Renal pelvis (tissue), 1 donor: ENCODE measurements at regions not wholly inside any gene's neighbourhood (a gene's known extent, or its start where the extent isn't known, plus 50 kb on each side); places are given as distances from the start of the nearest gene placed in this dataset.
A peak's percentile ranks its signal among the peaks of the same experiment; 100 is the strongest.

ENCODE experiments used
- DNase-seq: peaks from one replicate; pipeline ENCODE4 v3.0.0-alpha.2; 2013

- DNase-seq = no peak
Observed at GRCh38 chr4:176507845-176508533, 188.2 kb downstream of the SPCS3 start.

DNA sequence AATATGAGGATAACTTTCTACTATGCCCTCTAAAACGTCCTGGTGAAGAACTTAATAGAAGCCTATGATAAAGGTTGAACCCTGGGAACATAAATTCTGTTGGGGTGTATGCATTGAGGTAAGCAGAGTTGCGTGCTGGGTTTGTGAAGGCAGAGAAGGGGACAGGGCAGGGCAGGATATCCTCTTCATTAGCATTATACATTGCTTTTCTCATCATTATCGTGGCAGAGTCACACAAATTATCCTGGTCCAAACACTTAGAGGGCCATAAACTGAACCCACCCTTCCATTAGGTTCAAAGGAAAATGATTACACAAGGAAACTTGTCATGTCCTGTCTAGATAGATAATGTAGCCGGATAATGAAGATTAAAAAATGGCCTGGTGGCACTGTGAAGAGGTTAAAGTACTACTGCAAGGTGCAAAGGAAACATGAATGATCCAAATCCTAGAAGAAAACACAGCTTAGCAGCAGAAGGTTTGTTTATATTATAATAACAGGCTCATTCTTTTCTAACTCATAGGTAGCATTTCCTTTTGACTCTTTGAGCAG is 189.1 kb downstream of the SPCS3 start:
- DNase-seq = no peak

DNA sequence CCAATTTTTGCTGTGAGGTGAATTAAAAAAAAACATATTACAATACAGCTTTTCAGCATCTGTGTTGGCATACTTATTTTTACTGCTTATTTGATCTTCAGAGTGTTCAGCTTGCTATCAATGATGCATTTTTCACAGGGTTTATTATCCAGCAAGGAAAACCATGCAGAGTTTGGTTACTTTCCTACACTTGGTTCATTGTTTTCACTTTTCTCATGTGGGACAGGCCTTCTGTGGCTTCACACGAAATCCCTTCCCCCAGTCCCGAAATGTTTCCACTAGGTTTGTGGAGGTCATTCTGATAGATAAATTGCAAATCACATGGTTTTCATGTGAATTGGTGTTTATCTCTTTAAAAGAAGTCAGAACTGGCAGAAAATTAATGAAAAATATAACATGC is 205.8 kb downstream of the SPCS3 start:
- no peak for DNase-seq

GRCh38 chr4:176526704-176527103 is 206.9 kb downstream of the SPCS3 start:
- DNase-seq = peak; percentile 58

DNA sequence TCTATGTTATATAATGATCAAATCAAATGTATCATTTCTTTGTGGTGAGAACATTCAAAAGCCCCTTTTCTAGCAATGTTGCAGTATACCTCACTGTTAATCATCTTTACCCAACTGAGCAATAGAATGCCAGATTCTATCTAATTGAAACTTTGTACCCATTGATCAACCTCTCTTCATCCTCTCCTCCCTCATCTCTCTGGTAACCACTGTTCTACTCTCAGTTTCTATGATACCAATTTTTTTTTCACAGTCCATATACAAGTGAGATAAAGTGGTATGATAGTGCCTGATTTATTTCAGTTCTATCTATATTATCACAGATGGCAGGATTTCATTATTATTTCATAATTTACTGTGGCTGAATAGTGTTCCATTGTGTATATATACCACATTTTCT is 209.8 kb downstream of the SPCS3 start:
- DNase-seq = no peak

GRCh38 chr4:176533159-176533558 is 213.4 kb downstream of the SPCS3 start:
- DNase-seq = no peak

DNA sequence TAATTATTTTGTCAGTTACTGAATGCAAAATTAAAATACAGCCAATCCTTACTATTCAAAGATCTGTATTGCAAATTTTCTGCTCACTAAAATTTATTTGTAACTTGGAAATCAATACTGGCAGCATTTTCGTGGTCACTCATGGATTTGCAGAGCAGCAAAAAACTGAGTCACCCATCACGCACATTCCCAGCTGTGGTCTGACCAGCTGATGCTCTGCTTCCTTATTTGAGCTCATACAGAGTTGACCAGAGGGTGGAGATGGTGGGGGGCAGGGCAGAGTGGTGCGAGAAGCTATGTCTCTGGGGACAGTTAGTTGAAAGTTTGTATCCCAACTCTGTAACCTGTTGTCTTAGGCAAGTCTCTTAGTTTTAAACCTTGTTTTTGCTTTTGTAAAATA is 214.8 kb downstream of the SPCS3 start:
- DNase-seq = no peak

GRCh38 chr4:176538217-176538925 is 218.6 kb downstream of the SPCS3 start:
- no peak for DNase-seq

- no peak for DNase-seq
Observed at GRCh38 chr4:176539091-176539784, 219.5 kb downstream of the SPCS3 start.

GRCh38 chr4:176539785-176540175 is 220.0 kb downstream of the SPCS3 start:
- no peak for DNase-seq

DNA sequence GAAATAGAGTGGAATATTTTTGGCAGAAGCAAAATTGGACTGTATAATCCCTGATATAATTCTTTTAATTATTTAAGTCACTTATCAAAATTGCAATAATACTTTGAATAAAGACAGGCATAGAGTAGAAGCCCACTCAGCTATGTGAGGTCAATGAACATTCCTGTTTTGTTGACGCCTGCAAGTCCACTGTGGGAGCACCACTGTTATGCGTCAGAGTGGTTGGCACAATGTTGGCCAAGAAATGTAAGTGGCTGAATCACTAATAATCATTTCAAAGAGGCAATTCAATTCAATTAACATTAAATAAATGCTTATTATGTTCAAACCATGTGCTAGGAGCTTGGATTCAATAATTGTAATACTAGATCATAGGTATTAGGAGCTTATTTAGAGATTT is 221.0 kb downstream of the SPCS3 start:
- DNase-seq = no peak

GRCh38 chr4:176545872-176546271 is 226.1 kb downstream of the SPCS3 start:
- no peak for DNase-seq

GRCh38 chr4:176546975-176547374 is 227.2 kb downstream of the SPCS3 start:
- peak; percentile 21 for DNase-seq

GRCh38 chr4:176548571-176548970 is 228.8 kb downstream of the SPCS3 start:
- DNase-seq = no peak

DNA sequence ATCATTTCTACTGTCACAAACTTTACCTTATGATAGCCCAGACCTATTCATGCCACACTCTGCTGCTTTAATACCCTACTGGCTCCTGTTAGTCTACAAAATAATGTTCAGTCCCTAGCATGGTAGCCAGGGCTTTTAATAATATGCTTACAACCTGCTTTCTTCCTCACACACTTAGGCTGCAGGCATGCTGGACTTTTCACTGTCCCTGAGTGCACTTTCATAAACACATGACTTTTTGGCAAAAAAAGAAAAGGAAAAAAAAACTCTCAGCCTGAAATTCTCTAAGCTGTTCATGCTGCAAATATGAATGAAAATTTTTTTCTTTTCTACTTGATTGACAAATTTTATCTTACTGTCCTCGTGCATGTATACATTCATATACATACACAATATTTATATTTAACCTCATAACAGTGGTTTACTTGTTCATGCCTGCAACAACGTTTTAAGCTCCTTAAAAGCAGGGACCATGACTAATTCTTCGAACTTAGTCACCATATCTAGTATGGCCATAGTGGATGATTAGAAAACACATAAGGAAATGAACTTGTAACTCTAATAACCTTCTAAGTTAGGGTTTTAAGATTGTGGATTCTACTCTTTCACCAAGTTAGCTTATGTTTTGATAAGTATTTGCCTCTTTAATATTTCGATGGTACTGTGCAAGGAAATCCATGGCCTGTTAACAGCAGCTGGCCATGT is 229.5 kb downstream of the SPCS3 start:
- no peak for DNase-seq

DNA sequence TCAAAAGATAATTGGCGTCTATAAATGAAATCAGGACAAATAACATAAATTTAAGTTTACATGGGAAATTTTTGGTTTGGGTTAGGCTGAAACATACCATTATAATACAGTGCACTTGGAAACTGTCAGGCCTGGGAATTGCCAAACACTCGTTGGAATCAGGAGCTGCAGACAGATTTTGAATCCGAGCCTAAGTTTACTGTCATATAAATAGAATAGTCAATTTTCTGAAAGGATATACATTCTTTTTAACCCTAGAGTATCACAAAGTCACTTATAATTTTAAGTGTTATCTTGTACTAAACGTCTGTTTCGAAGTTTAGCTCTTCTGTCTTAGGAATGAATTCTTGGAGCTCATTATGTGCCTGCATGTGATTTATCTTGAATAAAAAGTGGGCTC is 234.1 kb downstream of the VEGFC start:
- no peak for DNase-seq

DNA sequence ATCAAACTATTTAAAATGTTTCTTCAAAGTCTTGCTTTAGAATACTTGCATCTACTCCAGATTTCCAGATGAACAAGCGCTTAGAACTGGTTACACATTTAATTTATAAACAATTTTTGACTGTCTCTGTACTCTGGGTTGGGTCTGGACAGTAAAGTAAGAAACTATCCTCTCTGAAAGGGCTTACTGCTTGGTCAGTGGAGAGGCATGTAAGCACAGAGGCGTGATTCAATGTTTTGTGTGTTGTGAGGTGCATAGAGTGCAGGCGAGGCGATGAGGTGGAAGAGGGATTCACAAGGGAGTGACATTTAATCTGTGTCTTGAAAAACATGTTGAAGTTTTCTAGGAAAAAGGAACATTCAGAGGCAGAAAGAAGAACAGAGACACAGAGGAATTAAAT is 231.4 kb downstream of the VEGFC start:
- no peak for DNase-seq

GRCh38 chr4:176563591-176563990 is 229.1 kb downstream of the VEGFC start:
- DNase-seq = peak; percentile 15

GRCh38 chr4:176565049-176565448 is 227.7 kb downstream of the VEGFC start:
- no peak for DNase-seq

DNA sequence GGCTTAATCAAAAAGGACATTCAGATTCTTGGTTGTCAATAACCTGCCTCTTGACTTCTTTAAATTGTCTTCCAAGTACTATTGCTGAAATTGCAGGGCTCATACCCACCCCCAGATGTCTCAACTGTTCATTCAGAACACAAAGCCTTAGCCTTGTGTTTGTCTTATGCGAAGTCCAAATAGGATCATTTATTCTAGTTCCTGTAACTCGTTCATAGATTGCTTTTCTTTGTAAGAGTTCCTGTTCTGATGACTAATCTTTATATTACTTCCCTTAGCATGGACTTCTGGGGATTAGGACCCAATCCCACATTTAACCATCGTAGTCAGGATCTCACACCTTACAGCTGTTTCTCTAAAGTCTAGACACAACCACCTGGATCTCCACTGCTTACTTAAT is 226.0 kb downstream of the VEGFC start:
- DNase-seq = no peak

DNA sequence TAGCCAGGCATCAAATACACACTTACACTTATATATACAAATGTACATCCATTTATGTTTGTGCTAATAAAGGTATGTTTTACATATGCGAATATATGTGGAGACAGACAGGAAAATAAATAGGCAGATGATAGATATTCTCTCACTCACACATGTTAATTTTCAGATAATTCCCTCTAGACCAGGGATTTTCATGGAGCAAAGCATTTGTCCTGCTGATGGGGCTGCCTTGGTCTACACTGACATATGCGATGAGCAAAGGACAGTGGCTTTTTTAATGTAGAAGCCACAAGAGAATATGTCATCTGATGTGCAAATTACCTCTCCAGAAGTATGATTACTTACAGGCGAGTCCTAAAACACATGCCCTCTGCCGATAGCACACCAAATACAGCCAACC is 224.5 kb downstream of the VEGFC start:
- DNase-seq = no peak

GRCh38 chr4:176569301-176569700 is 223.4 kb downstream of the VEGFC start:
- DNase-seq = no peak
